Right lobe of liver (tissue), 4 donors: ENCODE measurements at regions not wholly inside any gene's neighbourhood (a gene's known extent, or its start where the extent isn't known, plus 50 kb on each side); places are given as distances from the start of the nearest gene placed in this dataset.

Source experiments
- POLR2A ChIP-seq: fragments of 450-650 bp; IDR thresholded peaks from one replicate; pipeline ENCODE4 v1.6.1; 2017; ENCODE audit warnings: antibody characterized with exemption, mild to moderate bottlenecking
- TF ChIP-seq, protein P1 (sequence below), 4 donors: fragments of 200-600 bp in 3 of 4; fragments of 450-650 bp in 1 of 4; IDR thresholded peaks; one replicate each; pipeline versions ENCODE4 v1.5.1 to v1.8.0; 2016 to 2022; ENCODE audit warnings: antibody characterized with exemption in 4 of 4, mild to moderate bottlenecking in 2 of 4
- donor health status: DM: no; HTN: no; CAD: no.
- donor health status: DM: no; HTN: no; CAD: no.
- donor health status: DM: no; HTN: yes; CAD: no.

DNA sequence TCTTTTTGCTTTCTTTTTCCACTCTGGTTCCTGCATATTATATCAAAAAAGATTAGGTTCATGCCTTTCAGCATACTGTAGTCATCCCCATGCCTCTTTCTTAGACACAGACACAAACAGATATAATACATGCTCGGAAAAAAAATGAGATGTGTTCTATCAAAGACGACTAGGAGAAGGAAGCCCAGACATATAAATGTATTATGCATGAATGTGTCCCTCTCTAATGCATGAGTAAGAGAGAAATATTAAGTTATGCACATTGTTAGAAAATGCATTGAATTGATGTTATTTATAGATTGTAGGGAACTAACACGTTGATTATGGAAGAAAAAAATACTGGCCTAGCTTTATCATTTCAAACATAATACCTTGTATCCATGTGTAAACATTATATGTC lies 252.4 kb upstream of the BCHE start:
- TF ChIP-seq, protein P1, sequence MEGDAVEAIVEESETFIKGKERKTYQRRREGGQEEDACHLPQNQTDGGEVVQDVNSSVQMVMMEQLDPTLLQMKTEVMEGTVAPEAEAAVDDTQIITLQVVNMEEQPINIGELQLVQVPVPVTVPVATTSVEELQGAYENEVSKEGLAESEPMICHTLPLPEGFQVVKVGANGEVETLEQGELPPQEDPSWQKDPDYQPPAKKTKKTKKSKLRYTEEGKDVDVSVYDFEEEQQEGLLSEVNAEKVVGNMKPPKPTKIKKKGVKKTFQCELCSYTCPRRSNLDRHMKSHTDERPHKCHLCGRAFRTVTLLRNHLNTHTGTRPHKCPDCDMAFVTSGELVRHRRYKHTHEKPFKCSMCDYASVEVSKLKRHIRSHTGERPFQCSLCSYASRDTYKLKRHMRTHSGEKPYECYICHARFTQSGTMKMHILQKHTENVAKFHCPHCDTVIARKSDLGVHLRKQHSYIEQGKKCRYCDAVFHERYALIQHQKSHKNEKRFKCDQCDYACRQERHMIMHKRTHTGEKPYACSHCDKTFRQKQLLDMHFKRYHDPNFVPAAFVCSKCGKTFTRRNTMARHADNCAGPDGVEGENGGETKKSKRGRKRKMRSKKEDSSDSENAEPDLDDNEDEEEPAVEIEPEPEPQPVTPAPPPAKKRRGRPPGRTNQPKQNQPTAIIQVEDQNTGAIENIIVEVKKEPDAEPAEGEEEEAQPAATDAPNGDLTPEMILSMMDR (IDR thresholded peaks at IDR 0.05), result no peak
- no peak for TF ChIP-seq POLR2A
